Left forelimb (tissue), 1 donor: ENCODE measurements at regions not wholly inside any gene's neighbourhood (a gene's known extent, or its start where the extent isn't known, plus 50 kb on each side); places are given as distances from the start of the nearest gene placed in this dataset.
"Not testable (repeated sequence)": the region's sequence is repeated elsewhere in the genome, so short reads cannot be mapped to it uniquely, and the experiment has no call there.

ENCODE experiments used
- DNase-seq: peaks from one replicate; pipeline ENCODE4 v3.0.0-alpha.2; 2018; ENCODE audit warnings: low spot score

- no peak for DNase-seq
Measured at GRCh38 chr5:83001796-83002381, 75.3 kb downstream of the TMEM167A start.

- DNase-seq, result no peak
Measured at GRCh38 chr5:83000922-83001321, 76.3 kb downstream of the TMEM167A start.

- DNase-seq, result no peak
Measured at GRCh38 chr5:83000428-83000827, 76.8 kb downstream of the TMEM167A start.

- no peak for DNase-seq
Measured at GRCh38 chr5:82993416-82993815, 83.8 kb downstream of the TMEM167A start.

GRCh38 chr5:82992646-82993045 lies 84.5 kb downstream of the TMEM167A start:
- DNase-seq, result no peak

- DNase-seq, result no peak
Measured at GRCh38 chr5:82991678-82992323, 85.4 kb downstream of the TMEM167A start.

- no peak for DNase-seq
Measured at GRCh38 chr5:82991059-82991458, 86.1 kb downstream of the TMEM167A start.

- no peak for DNase-seq
Measured at GRCh38 chr5:82987188-82987587, 90.0 kb downstream of the TMEM167A start.

- no peak for DNase-seq
Measured at GRCh38 chr5:82986404-82986803, 90.8 kb downstream of the TMEM167A start.

- no peak for DNase-seq
Measured at GRCh38 chr5:82985763-82986162, 91.4 kb downstream of the TMEM167A start.

- no peak for DNase-seq
Measured at GRCh38 chr5:82984786-82985735, 92.1 kb downstream of the TMEM167A start.

- no peak for DNase-seq
Measured at GRCh38 chr5:82982846-82983245, 94.3 kb downstream of the TMEM167A start.

- DNase-seq, result not testable (repeated sequence)
Measured at GRCh38 chr5:82976887-82977286, 100.3 kb downstream of the TMEM167A start.

GRCh38 chr5:82975812-82976211 lies 101.4 kb downstream of the TMEM167A start:
- DNase-seq, result no peak

- no peak for DNase-seq
Measured at GRCh38 chr5:82975396-82975795, 101.8 kb downstream of the TMEM167A start.

- DNase-seq, result not testable (repeated sequence)
Measured at GRCh38 chr5:82974346-82974745, 102.8 kb downstream of the TMEM167A start.

- DNase-seq, result no peak
Measured at GRCh38 chr5:82971901-82972300, 105.3 kb downstream of the TMEM167A start.

GRCh38 chr5:82971034-82971806 lies 106.0 kb downstream of the TMEM167A start:
- DNase-seq, result not testable (repeated sequence)

GRCh38 chr5:82969221-82969976 lies 107.8 kb downstream of the TMEM167A start:
- not testable (repeated sequence) for DNase-seq

GRCh38 chr5:82967072-82967471 lies 110.1 kb downstream of the TMEM167A start:
- no peak for DNase-seq

- DNase-seq, result no peak
Measured at GRCh38 chr5:82959466-82959865, 117.7 kb downstream of the TMEM167A start.
